Esophagus squamous epithelium (tissue), 4 donors: ENCODE measurements at regions not wholly inside any gene's neighbourhood (a gene's known extent, or its start where the extent isn't known, plus 50 kb on each side); places are given as distances from the start of the nearest gene placed in this dataset.

ENCODE experiments used
- POLR2A ChIP-seq, 4 donors: fragments of 450-650 bp; IDR thresholded peaks; one replicate each; pipeline ENCODE4 v1.6.1; 2017; ENCODE audit warnings: antibody characterized with exemption in 4 of 4, mild to moderate bottlenecking in 4 of 4, moderate library complexity in 3 of 4
- TF ChIP-seq, protein P1 (sequence below), 6 experiments: fragments of 450-650 bp in 4 of 6; fragments of 200-600 bp in 2 of 6; sonication (generic) in 2 of 6; IDR thresholded peaks; one replicate each; pipeline ENCODE4 v1.5.1; 2016 to 2019; ENCODE audit warnings: antibody characterized with exemption in 6 of 6, mild to moderate bottlenecking in 4 of 6, moderate library complexity in 4 of 6

DNA sequence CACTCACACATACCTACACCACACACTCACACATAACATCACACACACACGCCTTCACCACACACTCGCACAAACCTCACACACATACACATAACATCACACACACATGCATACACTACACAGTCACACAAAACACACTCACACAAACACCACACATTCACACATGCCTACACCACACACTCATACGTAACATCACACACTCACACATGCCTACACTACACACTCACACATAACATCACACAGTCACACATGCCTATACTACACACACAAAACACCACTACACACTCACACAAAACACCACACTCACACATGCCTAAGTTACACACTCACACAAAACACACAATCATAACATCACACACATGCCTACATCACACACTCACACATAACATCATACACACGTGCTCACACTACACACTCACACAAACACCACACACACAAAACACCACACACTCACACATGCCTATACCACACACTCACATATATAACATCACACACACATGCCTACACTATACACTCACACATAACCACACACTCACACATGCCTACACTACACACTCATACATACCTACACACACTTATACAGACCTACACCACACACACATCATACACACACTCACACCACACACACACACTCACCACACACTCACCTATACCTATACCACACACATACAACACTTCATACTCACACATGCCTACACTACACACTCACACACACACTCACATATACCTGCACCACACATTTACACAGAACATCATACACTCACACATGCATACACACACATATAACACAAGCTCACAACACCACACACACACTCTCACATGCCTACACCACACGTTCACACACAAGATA is 383.5 kb downstream of the C6orf118 start:
- TF ChIP-seq, protein P1, sequence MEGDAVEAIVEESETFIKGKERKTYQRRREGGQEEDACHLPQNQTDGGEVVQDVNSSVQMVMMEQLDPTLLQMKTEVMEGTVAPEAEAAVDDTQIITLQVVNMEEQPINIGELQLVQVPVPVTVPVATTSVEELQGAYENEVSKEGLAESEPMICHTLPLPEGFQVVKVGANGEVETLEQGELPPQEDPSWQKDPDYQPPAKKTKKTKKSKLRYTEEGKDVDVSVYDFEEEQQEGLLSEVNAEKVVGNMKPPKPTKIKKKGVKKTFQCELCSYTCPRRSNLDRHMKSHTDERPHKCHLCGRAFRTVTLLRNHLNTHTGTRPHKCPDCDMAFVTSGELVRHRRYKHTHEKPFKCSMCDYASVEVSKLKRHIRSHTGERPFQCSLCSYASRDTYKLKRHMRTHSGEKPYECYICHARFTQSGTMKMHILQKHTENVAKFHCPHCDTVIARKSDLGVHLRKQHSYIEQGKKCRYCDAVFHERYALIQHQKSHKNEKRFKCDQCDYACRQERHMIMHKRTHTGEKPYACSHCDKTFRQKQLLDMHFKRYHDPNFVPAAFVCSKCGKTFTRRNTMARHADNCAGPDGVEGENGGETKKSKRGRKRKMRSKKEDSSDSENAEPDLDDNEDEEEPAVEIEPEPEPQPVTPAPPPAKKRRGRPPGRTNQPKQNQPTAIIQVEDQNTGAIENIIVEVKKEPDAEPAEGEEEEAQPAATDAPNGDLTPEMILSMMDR (IDR thresholded peaks at IDR 0.05), result no peak
- no peak for TF ChIP-seq POLR2A (IDR thresholded peaks at IDR 0.05)
